Frontal cortex (tissue), 3 donors: ENCODE measurements at regions not wholly inside any gene's neighbourhood (a gene's known extent, or its start where the extent isn't known, plus 50 kb on each side); places are given as distances from the start of the nearest gene placed in this dataset.

Experiments used
- DNase-seq, 2 donors: peaks; one replicate each; pipeline ENCODE4 v3.0.0; 2012; ENCODE audit warnings: low spot score in 2 of 2
- FAIRE-seq: peaks from 2 replicates; lab custom pipeline; 2012; peaks lifted over from hg19 to GRCh38; lab: Jason Lieb, UNC
- donor health status: control.
- donor health status: control.
- donor health status: control.

DNA sequence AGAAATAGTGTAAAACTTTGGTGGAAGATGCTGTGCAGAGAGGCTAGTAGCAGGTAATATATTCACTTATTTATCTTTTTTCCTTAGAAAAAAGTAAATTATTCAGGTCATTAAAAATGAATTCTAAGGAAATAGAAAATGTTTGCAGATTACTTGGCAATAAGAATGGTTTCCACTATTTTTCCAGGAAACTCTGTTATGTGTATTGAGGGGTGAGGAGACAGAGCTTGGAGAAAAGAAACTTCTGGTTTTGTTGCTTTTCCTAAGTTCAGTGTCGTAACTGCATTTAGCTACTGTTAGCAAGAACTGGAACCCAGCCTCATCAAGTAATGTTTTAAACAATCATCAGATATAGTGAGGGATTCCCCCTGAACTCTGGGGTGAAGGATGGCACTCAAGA, 79.2 kb upstream of the SMLR1 start:
- no peak for FAIRE-seq
- no peak for DNase-seq

DNA sequence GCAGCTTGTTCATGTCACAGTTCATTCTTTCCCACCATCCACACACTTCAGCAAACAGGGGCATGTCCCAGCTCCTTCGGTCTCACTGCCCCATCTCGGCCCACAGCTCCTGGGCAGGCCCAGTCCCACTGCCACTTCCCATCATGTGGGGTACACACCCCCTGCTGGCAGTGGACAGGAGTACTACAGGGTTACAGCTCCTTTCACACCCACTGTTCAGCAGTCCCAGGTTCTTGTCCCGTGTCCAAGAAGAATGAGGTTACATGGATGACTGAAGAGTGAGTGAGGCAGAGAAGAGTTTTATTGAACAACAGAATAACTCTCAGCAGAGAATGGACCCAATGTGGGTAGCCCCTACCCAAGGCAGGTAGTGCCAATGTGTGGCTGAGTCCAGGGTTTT, 77.8 kb upstream of the SMLR1 start:
- no peak for FAIRE-seq
- DNase-seq, result no peak

DNA sequence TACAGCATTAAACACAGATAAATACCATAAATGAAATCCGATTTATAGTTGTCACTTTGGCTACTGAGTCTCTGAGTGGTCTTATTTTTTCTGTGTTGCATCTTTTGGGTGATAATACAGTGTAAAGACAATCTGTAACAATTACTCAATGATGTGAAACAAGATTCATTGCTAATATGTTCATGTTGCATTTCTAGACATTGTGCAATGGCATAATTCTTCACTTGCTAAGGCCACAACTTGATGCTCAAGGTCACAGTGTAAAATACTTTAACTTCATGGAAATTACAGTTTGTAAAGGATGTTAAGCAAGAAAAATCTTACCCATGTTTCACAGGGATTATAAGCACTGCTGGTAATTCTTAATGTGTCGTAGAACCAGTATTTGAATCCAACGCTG, 74.9 kb upstream of the SMLR1 start:
- FAIRE-seq, result no peak
- DNase-seq, result no peak

DNA sequence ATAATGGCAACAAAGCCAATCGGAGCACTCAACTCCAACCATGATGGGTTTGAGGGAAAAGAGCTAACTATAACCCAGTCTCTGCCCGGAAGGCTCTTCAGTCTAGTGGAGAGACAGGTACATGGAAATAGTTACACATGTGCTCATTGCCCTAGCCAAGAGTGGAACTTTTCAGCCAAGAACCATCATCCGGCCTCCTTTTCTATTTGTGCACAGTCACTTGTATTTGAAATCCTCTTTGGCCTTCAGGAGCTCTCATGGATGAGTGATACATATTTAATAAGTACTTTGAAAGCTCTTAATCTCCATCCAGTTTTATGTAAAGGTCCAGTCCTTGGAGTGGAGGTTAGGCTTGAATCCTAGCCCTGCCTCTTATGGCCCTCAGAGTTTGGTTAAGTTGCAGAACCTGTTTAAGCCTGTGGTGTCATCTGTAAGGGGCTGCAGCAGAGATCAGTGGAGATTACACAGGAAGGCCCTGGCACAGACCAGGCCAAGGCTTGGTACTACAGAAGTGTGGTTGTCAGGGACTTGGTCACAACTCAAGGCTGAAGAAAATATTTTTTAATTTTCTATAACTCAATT, 72.3 kb upstream of the SMLR1 start:
- DNase-seq, result no peak
- FAIRE-seq, result no peak

DNA sequence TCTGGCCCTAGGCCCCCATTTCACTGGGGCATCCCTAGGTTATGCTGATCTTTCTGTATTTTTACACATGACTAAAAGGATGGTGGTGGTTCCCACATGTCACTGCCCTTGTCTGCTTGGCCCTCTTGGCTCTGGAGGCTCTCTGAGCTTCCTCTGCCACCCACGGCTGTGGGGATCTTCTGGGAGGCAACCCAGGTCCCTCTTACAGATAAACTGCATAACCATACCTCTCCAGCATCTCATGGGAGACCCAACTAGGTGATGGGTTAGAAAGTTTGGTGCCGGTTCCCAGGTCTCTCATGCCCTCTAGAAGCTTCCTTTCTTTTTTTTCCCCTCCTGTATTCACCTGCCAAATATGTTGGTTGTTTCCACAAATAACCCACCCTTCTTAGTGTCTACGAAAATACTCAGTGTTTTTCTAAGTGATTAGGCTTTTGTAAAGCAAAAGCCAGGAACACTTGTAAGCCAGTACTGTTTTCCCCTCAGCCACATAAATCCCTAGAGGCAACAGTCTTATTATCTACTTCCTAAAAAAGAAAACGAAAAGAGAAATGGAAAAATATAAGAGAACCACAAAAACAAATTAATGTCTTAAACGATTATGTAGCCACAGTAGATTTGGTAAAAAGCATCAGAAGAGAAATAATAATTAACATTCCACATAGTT, 71.7 kb upstream of the SMLR1 start:
- DNase-seq, result no peak

DNA sequence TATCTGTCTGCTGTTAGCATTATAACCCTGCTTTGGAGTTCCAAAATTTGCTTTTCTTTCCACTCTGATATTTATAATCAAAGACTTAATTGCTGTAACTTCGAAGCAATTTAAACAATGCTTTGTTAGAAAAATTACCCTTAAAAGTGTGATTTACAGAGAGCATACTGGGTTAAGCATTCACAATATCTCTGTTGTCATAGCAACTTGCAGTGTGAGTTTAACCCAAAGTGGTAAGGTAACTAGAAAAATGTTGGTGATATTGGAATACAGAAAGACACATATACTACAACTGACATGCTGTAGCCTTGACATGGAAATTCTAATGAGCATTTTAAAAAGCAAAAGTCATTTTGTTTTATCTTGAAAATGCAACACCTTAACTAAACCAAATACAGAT, 70.4 kb upstream of the SMLR1 start:
- FAIRE-seq, result no peak

More for the DNA sequence above, 71.7 kb upstream of the SMLR1 start:
- FAIRE-seq, result no peak

DNA sequence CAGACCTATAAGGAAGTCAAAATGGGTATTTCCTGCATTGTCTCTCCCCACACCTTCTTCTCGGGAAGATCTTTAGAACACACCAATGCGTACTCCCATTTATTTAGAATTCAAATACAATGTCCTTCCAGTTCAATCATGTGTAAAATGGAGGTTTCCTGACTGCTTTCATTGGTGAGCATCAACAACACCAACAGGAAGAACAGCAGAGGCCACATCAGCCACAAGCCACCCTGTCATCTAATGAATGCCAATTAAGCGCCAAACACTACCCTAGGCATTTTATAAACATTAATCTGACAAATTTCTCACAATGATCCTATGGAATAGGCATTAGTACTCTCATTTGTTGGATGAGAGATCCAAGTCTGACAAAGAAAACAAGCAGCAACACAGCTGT, 68.4 kb upstream of the SMLR1 start:
- FAIRE-seq (no peak), DNase-seq (no peak)

More for the DNA sequence above, 70.4 kb upstream of the SMLR1 start:
- no peak for DNase-seq

DNA sequence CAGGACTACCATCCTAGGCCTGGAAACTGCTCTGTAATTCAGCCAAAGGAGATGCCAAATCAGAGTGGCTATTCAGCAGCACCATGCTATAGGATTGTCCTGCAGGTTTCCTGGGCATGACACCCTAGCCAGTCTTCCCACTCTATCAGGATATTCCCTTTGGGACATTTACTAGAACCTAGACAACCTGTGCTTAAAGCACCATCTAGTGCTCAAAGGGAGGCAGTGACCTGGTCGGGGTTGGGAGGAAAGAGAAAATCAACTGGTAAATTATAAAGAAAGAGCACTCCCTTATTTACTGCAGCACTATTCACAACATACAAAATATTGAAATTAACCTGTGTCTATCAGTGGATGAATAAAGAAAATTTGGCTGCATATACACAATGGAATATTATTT, 67.2 kb upstream of the SMLR1 start:
- no peak for FAIRE-seq
- DNase-seq, result no peak

DNA sequence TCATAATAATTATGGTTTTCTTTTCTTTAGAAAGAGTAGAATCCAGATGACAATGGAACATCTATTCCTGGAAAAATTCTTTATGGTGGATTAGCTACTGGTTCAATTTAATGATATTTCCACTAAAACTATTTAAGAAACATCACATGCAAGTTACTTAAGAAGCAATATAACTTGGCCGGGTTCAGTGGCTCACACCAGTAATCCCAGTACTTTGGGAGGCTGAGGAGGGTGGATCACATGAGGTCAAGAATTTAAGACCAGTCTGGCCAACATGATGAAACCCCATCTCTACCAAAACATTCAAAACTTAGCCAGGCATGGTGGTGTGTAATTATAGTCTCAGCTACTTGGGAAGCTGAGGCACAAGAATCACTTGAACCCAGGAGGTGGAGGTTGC, 65.9 kb upstream of the SMLR1 start:
- FAIRE-seq, result no peak
- no peak for DNase-seq

DNA sequence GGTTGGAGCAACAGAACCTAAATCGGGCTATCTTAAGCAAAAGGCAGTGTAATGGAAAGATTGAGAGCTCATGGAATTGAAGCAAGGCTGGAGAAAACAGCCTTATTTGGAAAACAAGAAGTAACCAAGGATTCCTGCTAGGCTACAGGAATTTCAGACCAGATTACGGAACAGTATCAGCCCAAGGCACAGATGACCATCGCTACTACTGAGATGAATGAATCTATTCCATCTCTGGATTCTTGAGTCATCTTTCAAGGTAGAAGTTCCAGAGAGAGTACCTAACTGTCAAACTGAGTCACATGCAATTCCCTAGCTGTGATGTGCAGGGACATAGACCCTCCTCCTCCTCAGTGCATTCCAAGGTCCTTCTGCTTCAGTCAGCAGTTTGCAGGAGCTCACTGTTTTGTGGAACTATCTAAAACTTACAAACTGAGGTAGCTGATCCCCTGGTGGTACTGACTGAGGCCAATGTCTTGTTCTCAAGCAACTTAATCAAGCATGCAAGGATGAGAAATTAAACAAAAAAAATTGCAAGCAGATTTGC, 62.0 kb upstream of the SMLR1 start:
- no peak for FAIRE-seq

DNA sequence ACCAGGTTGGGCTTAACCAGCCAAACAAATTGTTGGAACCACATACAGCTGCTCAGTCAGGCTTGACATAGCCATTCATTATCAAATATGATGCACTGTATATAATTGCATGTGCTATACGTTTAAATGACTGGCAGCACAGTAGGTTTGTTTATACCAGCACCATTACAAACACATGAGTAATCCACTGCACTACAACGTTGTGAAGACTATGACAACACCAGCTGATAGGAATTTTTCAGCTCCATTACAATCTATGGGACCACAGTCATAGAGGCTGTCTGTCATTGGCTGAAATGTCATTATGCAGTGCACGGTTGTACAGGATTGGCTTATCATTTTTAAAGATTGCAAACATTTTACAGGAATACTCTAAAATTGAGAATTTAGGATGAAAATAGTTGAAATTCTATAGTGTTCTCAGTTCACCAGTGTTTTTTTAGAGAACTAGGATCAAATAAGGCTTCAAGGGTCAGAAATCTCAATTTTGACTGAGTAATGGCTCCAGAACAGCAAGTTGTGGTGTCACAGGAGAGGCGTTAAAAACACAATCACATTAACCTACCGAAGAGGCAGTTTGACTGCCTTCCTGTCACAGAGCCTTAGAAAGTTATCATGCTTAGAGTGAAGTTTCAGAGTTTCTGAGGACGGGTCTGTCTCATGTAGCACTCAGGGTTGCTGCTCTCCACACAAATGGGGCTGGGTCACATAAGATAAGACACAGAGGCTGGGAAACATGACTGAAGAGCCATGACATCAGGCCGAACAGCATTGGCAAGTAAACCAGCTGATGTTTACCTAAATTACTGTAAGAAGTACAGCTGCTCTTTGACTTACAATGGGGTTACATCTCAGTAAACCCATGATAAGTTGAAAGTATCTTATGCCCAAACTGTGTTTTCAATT, 60.7 kb upstream of the SMLR1 start:
- DNase-seq (no peak), FAIRE-seq (no peak)

More for the DNA sequence above, 62.0 kb upstream of the SMLR1 start:
- DNase-seq, result no peak

DNA sequence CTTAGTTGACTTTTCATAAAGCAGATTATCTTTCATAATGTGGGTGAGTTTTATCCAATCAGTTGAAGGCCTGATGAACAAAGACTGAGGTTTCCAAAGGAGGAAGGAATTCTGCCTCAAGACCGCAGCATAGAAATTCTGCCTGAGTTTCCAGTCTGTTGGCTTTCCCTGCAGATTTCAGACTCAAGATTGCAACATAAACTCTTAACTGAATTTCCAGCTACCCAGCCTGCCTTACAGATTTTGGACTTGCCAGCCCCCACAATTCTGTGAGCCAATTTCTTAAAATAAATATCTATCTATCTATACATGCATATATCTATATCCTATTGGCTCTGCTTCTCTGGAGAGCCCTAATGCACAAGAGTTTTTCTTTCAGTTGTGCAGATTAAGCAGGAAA, 57.3 kb upstream of the SMLR1 start:
- FAIRE-seq, result no peak
- no peak for DNase-seq

DNA sequence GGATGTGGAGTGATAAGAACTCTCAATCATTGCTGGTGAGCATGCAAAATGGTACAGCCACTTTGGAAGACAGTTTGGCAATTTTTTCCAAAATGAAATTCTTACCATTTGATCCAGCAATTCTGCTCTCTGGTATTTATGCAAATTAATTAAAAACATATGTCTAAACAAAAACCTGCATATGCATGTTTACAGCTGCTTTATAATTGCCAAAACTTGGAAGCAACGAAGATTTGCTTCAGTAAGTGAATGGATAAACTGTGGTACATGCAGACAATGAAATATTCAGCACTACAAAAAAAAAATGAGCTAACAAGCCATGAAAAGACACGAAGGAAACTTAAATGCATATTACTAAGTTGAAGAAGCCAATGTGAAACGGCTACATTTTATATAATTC, 55.5 kb upstream of the SMLR1 start:
- DNase-seq (no peak), FAIRE-seq (no peak)

DNA sequence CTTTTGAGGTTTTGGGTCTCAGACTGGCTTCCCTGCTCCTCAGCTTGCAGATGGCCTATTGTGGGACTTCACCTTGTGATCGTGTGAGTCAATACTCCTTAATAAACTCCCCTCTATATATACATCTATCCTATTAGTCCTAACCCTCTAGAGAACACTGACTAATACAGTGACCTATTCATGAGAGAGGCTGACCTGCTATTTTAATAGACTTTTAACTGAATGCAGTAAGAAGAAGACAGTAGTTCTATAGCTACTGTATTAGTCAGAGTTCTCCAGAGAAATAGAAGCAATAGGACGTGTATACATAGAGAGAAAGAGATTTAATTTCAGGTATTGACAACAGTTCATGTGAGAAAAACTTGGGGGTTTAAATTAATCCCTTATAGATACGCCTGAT, 53.3 kb upstream of the SMLR1 start:
- DNase-seq, result no peak
- no peak for FAIRE-seq

DNA sequence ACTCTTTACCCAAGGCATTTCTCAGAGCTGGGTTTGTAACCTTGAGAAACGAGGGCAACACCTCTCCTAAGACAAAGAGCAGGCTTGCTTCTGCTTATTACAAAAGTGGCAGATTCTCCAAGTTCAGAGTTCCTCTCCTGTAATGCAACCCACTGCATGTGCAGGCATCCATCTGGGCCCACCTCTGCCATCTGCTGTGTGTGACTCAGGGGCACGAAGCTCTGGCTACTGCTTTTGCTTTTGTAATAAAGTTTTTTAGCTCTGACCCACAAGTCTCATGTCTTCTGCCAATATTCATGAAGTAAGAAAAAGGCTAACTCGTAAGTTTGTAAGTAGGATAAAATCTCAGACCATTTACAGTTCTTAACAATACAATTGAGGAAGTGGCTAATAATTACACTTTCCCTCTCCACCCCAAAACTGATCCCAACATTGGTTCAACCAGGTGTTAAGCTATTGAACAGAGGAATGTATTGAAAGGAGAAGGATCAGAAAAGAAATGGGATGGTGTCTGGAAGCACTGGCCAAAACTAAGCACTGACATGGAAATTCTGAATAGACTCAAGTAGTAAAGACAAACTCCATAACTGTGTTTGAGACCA, 51.7 kb upstream of the SMLR1 start:
- DNase-seq, result no peak
- no peak for FAIRE-seq

DNA sequence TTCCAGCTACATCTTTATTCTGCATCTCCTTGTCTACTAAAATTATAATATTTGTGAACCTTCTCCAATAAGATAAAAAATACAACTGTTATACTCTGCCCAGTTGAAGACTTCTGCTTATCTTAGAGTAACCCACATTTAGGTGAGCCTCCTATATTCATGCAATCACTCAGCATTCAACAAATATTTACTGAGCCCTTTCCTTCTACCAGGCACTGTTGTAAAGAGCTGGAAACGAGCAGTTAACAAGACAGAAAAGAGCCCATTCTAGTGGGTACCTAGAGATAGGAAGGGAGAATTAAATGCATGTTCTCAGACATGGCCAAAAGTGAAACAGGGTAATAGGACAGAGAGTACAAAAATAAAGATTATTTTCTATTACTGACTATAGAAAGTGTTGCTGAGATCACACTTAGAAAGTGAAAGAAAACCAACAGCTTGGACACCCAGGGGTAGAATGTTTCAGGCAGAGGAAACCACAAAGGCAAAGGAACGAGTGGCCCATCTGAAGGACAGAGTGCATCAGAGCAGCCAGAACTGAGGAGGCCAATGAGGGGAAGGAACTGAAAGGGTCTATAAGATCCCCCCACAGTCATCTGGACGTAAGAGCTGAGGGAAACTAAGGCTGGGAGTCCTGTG, 50.8 kb upstream of the SMLR1 start:
- no peak for DNase-seq
- FAIRE-seq, result no peak
